ENCODE measurements at regions not wholly inside any gene's neighbourhood (a gene's known extent, or its start where the extent isn't known, plus 50 kb on each side); places are given as distances from the start of the nearest gene placed in this dataset.

- ATAC-seq: no peak
- TF ChIP-seq TOX (CRISPR knock-in tag; IDR thresholded peaks at IDR 0.05; ENCODE audit: borderline replicate concordance) (no peak), ZNF70 (CRISPR knock-in tag; IDR thresholded peaks at IDR 0.05) (no peak), ZFP3 (CRISPR knock-in tag; IDR thresholded peaks at IDR 0.05) (no peak), CSRNP3 (CRISPR knock-in tag; IDR thresholded peaks at IDR 0.05) (no peak), TCF4 (CRISPR knock-in tag; IDR thresholded peaks at IDR 0.05; ENCODE audit: borderline replicate concordance) (no peak), PATZ1 (CRISPR knock-in tag; IDR thresholded peaks at IDR 0.05; ENCODE audit: borderline replicate concordance) (no peak), OSR1 (CRISPR knock-in tag; IDR thresholded peaks at IDR 0.05) (no peak), ESRRG (CRISPR knock-in tag; IDR thresholded peaks at IDR 0.05) (no peak), ZC3H10 (CRISPR knock-in tag; IDR thresholded peaks at IDR 0.05) (no peak), ARNTL (CRISPR knock-in tag; IDR thresholded peaks at IDR 0.05; ENCODE audit: borderline replicate concordance, low read depth) (no peak), POU6F1 (CRISPR knock-in tag; IDR thresholded peaks at IDR 0.05; ENCODE audit: borderline replicate concordance, low read depth) (no peak), GLIS3 (CRISPR knock-in tag; IDR thresholded peaks at IDR 0.05) (no peak), CSDC2 (CRISPR knock-in tag; IDR thresholded peaks at IDR 0.05) (no peak), ZNF565 (CRISPR knock-in tag; conservative IDR thresholded peaks at IDR 0.05; ENCODE audit: low read depth) (no peak), ZFP30 (CRISPR knock-in tag; IDR thresholded peaks at IDR 0.05) (no peak), ISL1 (CRISPR knock-in tag; IDR thresholded peaks at IDR 0.05) (no peak)
Measured at GRCh38 chr18:55076643-55077218, 117.5 kb upstream of the CCDC68 start.

- TF ChIP-seq ISL1 (CRISPR knock-in tag; IDR thresholded peaks at IDR 0.05): no peak
- TF ChIP-seq ZNF565 (CRISPR knock-in tag; conservative IDR thresholded peaks at IDR 0.05; ENCODE audit: low read depth): no peak
- TF ChIP-seq ZNF70 (CRISPR knock-in tag; IDR thresholded peaks at IDR 0.05): no peak
- no peak for TF ChIP-seq ARNTL (CRISPR knock-in tag; IDR thresholded peaks at IDR 0.05; ENCODE audit: borderline replicate concordance, low read depth)
- no peak for TF ChIP-seq GLIS3 (CRISPR knock-in tag; IDR thresholded peaks at IDR 0.05)
- no peak for TF ChIP-seq PPARA (CRISPR knock-in tag; IDR thresholded peaks at IDR 0.05; ENCODE audit: borderline replicate concordance)
- no peak for TF ChIP-seq ZFP30 (CRISPR knock-in tag; IDR thresholded peaks at IDR 0.05)
- no peak for ATAC-seq
Measured at GRCh38 chr18:55073834-55074233, 114.6 kb upstream of the CCDC68 start.

- no peak for ATAC-seq
- no peak for TF ChIP-seq GLIS3 (CRISPR knock-in tag; IDR thresholded peaks at IDR 0.05)
- no peak for TF ChIP-seq ESRRG (CRISPR knock-in tag; IDR thresholded peaks at IDR 0.05)
- no peak for TF ChIP-seq POU6F1 (CRISPR knock-in tag; IDR thresholded peaks at IDR 0.05; ENCODE audit: borderline replicate concordance, low read depth)
- no peak for TF ChIP-seq ZNF565 (CRISPR knock-in tag; conservative IDR thresholded peaks at IDR 0.05; ENCODE audit: low read depth)
- no peak for TF ChIP-seq BACH2 (CRISPR knock-in tag; IDR thresholded peaks at IDR 0.05; ENCODE audit: borderline replicate concordance)
- TF ChIP-seq SNAI2 (CRISPR knock-in tag; IDR thresholded peaks at IDR 0.05): no peak
Measured at GRCh38 chr18:55073116-55073515, 113.9 kb upstream of the CCDC68 start.

- no peak for TF ChIP-seq RARB (CRISPR knock-in tag; IDR thresholded peaks at IDR 0.05)
- TF ChIP-seq CSDC2 (CRISPR knock-in tag; IDR thresholded peaks at IDR 0.05): no peak
- TF ChIP-seq ARNTL (CRISPR knock-in tag; IDR thresholded peaks at IDR 0.05; ENCODE audit: borderline replicate concordance, low read depth): no peak
- no peak for TF ChIP-seq TCF4 (CRISPR knock-in tag; IDR thresholded peaks at IDR 0.05; ENCODE audit: borderline replicate concordance)
- TF ChIP-seq SNAI2 (CRISPR knock-in tag; IDR thresholded peaks at IDR 0.05): no peak
- TF ChIP-seq ZNF565 (CRISPR knock-in tag; conservative IDR thresholded peaks at IDR 0.05; ENCODE audit: low read depth): no peak
- no peak for TF ChIP-seq ZNF8 (CRISPR knock-in tag; IDR thresholded peaks at IDR 0.05)
- no peak for TF ChIP-seq GLIS3 (CRISPR knock-in tag; IDR thresholded peaks at IDR 0.05)
- TF ChIP-seq ZFP3 (CRISPR knock-in tag; IDR thresholded peaks at IDR 0.05): no peak
- no peak for TF ChIP-seq ZC3H10 (CRISPR knock-in tag; IDR thresholded peaks at IDR 0.05)
- no peak for TF ChIP-seq ISL1 (CRISPR knock-in tag; IDR thresholded peaks at IDR 0.05)
- TF ChIP-seq ZNF70 (CRISPR knock-in tag; IDR thresholded peaks at IDR 0.05): no peak
- TF ChIP-seq TSHZ2 (CRISPR knock-in tag; IDR thresholded peaks at IDR 0.05): no peak
- ATAC-seq: no peak
Measured at GRCh38 chr18:55072698-55073097, 113.4 kb upstream of the CCDC68 start.
